ENCODE measurements at regions not wholly inside any gene's neighbourhood (a gene's known extent, or its start where the extent isn't known, plus 50 kb on each side); places are given as distances from the start of the nearest gene placed in this dataset.

GRCh38 chr15:83358972-83359564 lies 74.6 kb upstream of the BNC1 start:
- peaks cover 3 to 18% (median 9%) of the 10 kb centered on the region in 3 donors for H3K27me3 Mint-ChIP-seq (ENCODE audit: low read depth in 3 of 3)
- H3K4me2 ChIP-seq (replicated peaks; ENCODE audit: extremely low read depth, low read length, poor library complexity, severe bottlenecking) = no peak overlapping the region
- no peak overlapping the region for H3K27ac ChIP-seq (ENCODE audit: low read depth in 1 of 2, low read length in 2 of 2)
- no peak overlapping the region for H2AFZ ChIP-seq (ENCODE audit: insufficient read depth, low read depth, low read length, poor library complexity, severe bottlenecking)
- no peaks in the 10 kb centered on the region for H3K4me1 ChIP-seq (ENCODE audit: control insufficient read depth in 1 of 2, insufficient read depth in 2 of 2, low read length in 2 of 2)
- DNase-seq = no peak
- no peaks in the 10 kb centered on the region for H3K9me3 ChIP-seq (replicated peaks in 1 of 2; ENCODE audit: control insufficient read depth in 1 of 2, insufficient read depth in 1 of 2, low read length in 2 of 2)
- H3K9me3 Mint-ChIP-seq = peaks cover 0 to 6% (median 0%) of the 10 kb centered on the region in 7 donors
- H3K27me3 ChIP-seq (ENCODE audit: control insufficient read depth in 2 of 2, insufficient read depth in 2 of 2, low read length in 2 of 2) = peaks cover 0 to 3% of the 10 kb centered on the region in 2 donors
- H4K20me1 ChIP-seq (ENCODE audit: insufficient read depth, low read length) = no peaks in the 10 kb centered on the region
- H3K79me2 ChIP-seq (ENCODE audit: insufficient read depth, low read length) = no peaks in the 10 kb centered on the region
- H3K4me3 Mint-ChIP-seq = no peak overlapping the region
- intact Hi-C loops (cut with micrococcal nuclease) = no loop called here
- H3K27ac Mint-ChIP-seq = no peak overlapping the region
- TF ChIP-seq, protein P1, sequence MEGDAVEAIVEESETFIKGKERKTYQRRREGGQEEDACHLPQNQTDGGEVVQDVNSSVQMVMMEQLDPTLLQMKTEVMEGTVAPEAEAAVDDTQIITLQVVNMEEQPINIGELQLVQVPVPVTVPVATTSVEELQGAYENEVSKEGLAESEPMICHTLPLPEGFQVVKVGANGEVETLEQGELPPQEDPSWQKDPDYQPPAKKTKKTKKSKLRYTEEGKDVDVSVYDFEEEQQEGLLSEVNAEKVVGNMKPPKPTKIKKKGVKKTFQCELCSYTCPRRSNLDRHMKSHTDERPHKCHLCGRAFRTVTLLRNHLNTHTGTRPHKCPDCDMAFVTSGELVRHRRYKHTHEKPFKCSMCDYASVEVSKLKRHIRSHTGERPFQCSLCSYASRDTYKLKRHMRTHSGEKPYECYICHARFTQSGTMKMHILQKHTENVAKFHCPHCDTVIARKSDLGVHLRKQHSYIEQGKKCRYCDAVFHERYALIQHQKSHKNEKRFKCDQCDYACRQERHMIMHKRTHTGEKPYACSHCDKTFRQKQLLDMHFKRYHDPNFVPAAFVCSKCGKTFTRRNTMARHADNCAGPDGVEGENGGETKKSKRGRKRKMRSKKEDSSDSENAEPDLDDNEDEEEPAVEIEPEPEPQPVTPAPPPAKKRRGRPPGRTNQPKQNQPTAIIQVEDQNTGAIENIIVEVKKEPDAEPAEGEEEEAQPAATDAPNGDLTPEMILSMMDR (IDR thresholded peaks at IDR 0.05) = no peak
- H3K36me3 ChIP-seq (replicated peaks in 1 of 2; ENCODE audit: control insufficient read depth in 1 of 2, insufficient read depth in 2 of 2, low read length in 2 of 2) = no peaks in the 10 kb centered on the region
- H3K9ac ChIP-seq (ENCODE audit: insufficient read depth, low read length, poor library complexity, severe bottlenecking) = no peak overlapping the region
- H3K36me3 Mint-ChIP-seq = no peaks in the 10 kb centered on the region
- H3K4me1 Mint-ChIP-seq = no peaks in the 10 kb centered on the region
- H3K4me3 ChIP-seq (replicated peaks in 1 of 3; ENCODE audit: low read depth in 2 of 3, low read length in 3 of 3) = no peak overlapping the region
- WGBS (ENCODE audit: insufficient coverage) = 94% methylated on average over 9 of the region's 13 CpGs

GRCh38 chr15:83362706-83363105 lies 78.2 kb upstream of the BNC1 start:
- H3K79me2 ChIP-seq (ENCODE audit: insufficient read depth, low read length) = no peaks in the 10 kb centered on the region
- H3K36me3 ChIP-seq (replicated peaks in 1 of 2; ENCODE audit: control insufficient read depth in 1 of 2, insufficient read depth in 2 of 2, low read length in 2 of 2) = no peaks in the 10 kb centered on the region
- H3K27me3 ChIP-seq (ENCODE audit: control insufficient read depth in 2 of 2, insufficient read depth in 2 of 2, low read length in 2 of 2) = peaks cover 22 to 24% of the 10 kb centered on the region in 2 donors
- no peak overlapping the region for H3K27ac Mint-ChIP-seq
- TF ChIP-seq, protein P1 (IDR thresholded peaks at IDR 0.05) = no peak
- no peak overlapping the region for H3K4me3 Mint-ChIP-seq
- peaks cover 26 to 46% (median 29%) of the 10 kb centered on the region in 3 donors for H3K27me3 Mint-ChIP-seq (ENCODE audit: low read depth in 3 of 3)
- no peak overlapping the region for H3K9ac ChIP-seq (ENCODE audit: insufficient read depth, low read length, poor library complexity, severe bottlenecking)
- intact Hi-C loops (cut with micrococcal nuclease) = no loop called here
- peaks cover 0 to 2% (median 0%) of the 10 kb centered on the region in 7 donors for H3K9me3 Mint-ChIP-seq
- no peaks in the 10 kb centered on the region for H3K9me3 ChIP-seq (replicated peaks in 1 of 2; ENCODE audit: control insufficient read depth in 1 of 2, insufficient read depth in 1 of 2, low read length in 2 of 2)
- H3K4me1 Mint-ChIP-seq = peaks cover 14% of the 10 kb centered on the region
- H2AFZ ChIP-seq (ENCODE audit: insufficient read depth, low read depth, low read length, poor library complexity, severe bottlenecking) = no peak overlapping the region
- no peaks in the 10 kb centered on the region for H4K20me1 ChIP-seq (ENCODE audit: insufficient read depth, low read length)
- H3K4me1 ChIP-seq (ENCODE audit: control insufficient read depth in 1 of 2, insufficient read depth in 2 of 2, low read length in 2 of 2) = peaks cover 8 to 12% of the 10 kb centered on the region in 2 donors
- no peak overlapping the region for H3K27ac ChIP-seq (ENCODE audit: low read depth in 1 of 2, low read length in 2 of 2)
- 80% methylated on average over 1 of the region's 2 CpGs for WGBS (ENCODE audit: insufficient coverage)
- H3K36me3 Mint-ChIP-seq = no peaks in the 10 kb centered on the region
- no peak overlapping the region for H3K4me2 ChIP-seq (replicated peaks; ENCODE audit: extremely low read depth, low read length, poor library complexity, severe bottlenecking)
- no peak for DNase-seq
- H3K4me3 ChIP-seq (replicated peaks in 1 of 3; ENCODE audit: low read depth in 2 of 3, low read length in 3 of 3) = no peak overlapping the region

Data from CD14-positive monocyte (primary cell).